HCT116 (cell line): ENCODE measurements at regions not wholly inside any gene's neighbourhood (a gene's known extent, or its start where the extent isn't known, plus 50 kb on each side); places are given as distances from the start of the nearest gene placed in this dataset.

ENCODE experiments used
- ATAC-seq: fragments of 200-7000 bp; cut with Tn5 transposase; 2 replicates; pipeline ENCODE4 v1.9.1; 2020; ENCODE audit warnings: mild to moderate bottlenecking, moderate library complexity
- BruUV-seq: library from RNA; stranded (reverse); fragments of 400-500 nt; replicated peaks from 2 replicates; lab custom pipeline; 2021; lab: Mats Ljungman, UMichigan
- CTCF ChIA-PET: fragments of 300-600 bp; sonication (Branson Sonifier 250); formaldehyde crosslinking; loops from one replicate; lab custom pipeline; 2021; ENCODE audit warnings: antibody characterized with exemption; lab: Charles Lee
- POLR2A ChIA-PET: fragments of 300-600, 350-600 bp; sonication (Branson Sonifier 250); formaldehyde crosslinking; loops from one replicate; lab custom pipeline; 2021; ENCODE audit warnings: antibody characterized with exemption; lab: Charles Lee
- RAD21 ChIA-PET, 2 experiments: fragments of 300-600 bp; sonication (Branson Sonifier 250); formaldehyde crosslinking; loops; one replicate each; lab custom pipeline; 2023; ENCODE audit warnings: low total read pairs in 2 of 2; ENCODE audit not compliant: uncharacterized antibody in 2 of 2, unreplicated experiment in 2 of 2, low non-redundant PET in 1 of 2; lab: Charles Lee
- DNase-seq: peaks from one replicate; pipeline ENCODE4 v3.0.0-alpha.2; 2010; ENCODE audit warnings: low read depth, low spot score
- H2AFZ ChIP-seq: fragments of 200-600 bp; shearing (Covaris generic), sonication (generic); 2 replicates; pipeline ENCODE4 v1.6.1; 2017; ENCODE audit warnings: low read depth, mixed run types, mixed read lengths, antibody characterized with exemption, low read length; ENCODE audit not compliant: poor library complexity, severe bottlenecking
- H3K27ac ChIP-seq: 2 replicates; pipeline ENCODE4 v1.5.1; 2012; ENCODE audit warnings: low read depth, low read length
- H3K27me3 ChIP-seq: fragments of 200-600 bp; sonication (generic); 2 replicates; pipeline ENCODE4 v1.6.1; 2016; ENCODE audit warnings: mixed run types, low read length, mixed read lengths; ENCODE audit not compliant: insufficient read depth
- H3K36me3 ChIP-seq, 2 experiments: fragments of 200-500 bp in 1 of 2; fragments of 200-600 bp in 1 of 2; sonication (Bioruptor generic) in 1 of 2; sonication (generic) in 1 of 2; 2 replicates each; pipeline versions ENCODE4 v1.5.1 to v1.6.1; 2014 to 2016; ENCODE audit warnings: low read length in 2 of 2, inconsistent platforms in 1 of 2, mixed read lengths in 1 of 2, mixed run types in 1 of 2; ENCODE audit not compliant: insufficient read depth in 2 of 2, control insufficient read depth in 1 of 2
- H3K4me1 ChIP-seq, 2 experiments: fragments of 200-600 bp in 1 of 2; sonication (generic) in 1 of 2; 2 replicates each; pipeline versions ENCODE4 v1.5.1 to v1.6.1; 2012 to 2017; ENCODE audit warnings: low read length in 2 of 2, inconsistent platforms in 1 of 2, mild to moderate bottlenecking in 1 of 2, mixed read lengths in 1 of 2, mixed run types in 1 of 2, moderate library complexity in 1 of 2; ENCODE audit not compliant: insufficient read depth in 2 of 2, control insufficient read depth in 1 of 2
- H3K4me2 ChIP-seq: fragments of 200-600 bp; sonication (generic); 2 replicates; pipeline ENCODE4 v1.6.1; 2017; ENCODE audit warnings: mixed run types, low read length, mixed read lengths
- H3K4me3 ChIP-seq, 2 experiments: fragments of 200-600 bp in 1 of 2; sonication (generic) in 1 of 2; replicated peaks in 1 of 2; 2 replicates each; pipeline ENCODE4 v1.5.1; 2011 to 2016; ENCODE audit warnings: low read length in 2 of 2, control low read depth in 1 of 2, low read depth in 1 of 2, mild to moderate bottlenecking in 1 of 2, mixed read lengths in 1 of 2, mixed run types in 1 of 2
- H3K79me2 ChIP-seq: fragments of 200-600 bp; sonication (generic); 2 replicates; pipeline ENCODE4 v1.6.1; 2017; ENCODE audit warnings: mild to moderate bottlenecking, mixed run types, low read length, moderate library complexity, mixed read lengths; ENCODE audit not compliant: insufficient read depth
- H3K9ac ChIP-seq: fragments of 200-600 bp; sonication (generic); 2 replicates; pipeline ENCODE4 v1.6.1; 2016; ENCODE audit warnings: low read length, mixed read lengths
- H3K9me2 ChIP-seq: fragments of 200-600 bp; sonication (generic), shearing (Covaris generic); 2 replicates; pipeline ENCODE4 v1.6.1; 2017; ENCODE audit warnings: mixed run types, mild to moderate bottlenecking, moderate library complexity; ENCODE audit not compliant: insufficient read depth
- H3K9me3 ChIP-seq, 2 experiments: fragments of 200-500 bp in 1 of 2; fragments of 200-600 bp in 1 of 2; sonication (Bioruptor generic) in 1 of 2; sonication (generic) in 1 of 2; 2 replicates each; pipeline ENCODE4 v1.6.1; 2014 to 2017; ENCODE audit warnings: low read length in 2 of 2, mixed read lengths in 2 of 2, inconsistent platforms in 1 of 2, low read depth in 1 of 2, mild to moderate bottlenecking in 1 of 2, mixed run types in 1 of 2, moderate library complexity in 1 of 2; ENCODE audit not compliant: control insufficient read depth in 1 of 2, insufficient read depth in 1 of 2
- H4K20me1 ChIP-seq: fragments of 200-600 bp; sonication (generic), shearing (Covaris generic); 2 replicates; pipeline ENCODE4 v1.6.1; 2017; ENCODE audit warnings: mixed run types, mild to moderate bottlenecking, moderate library complexity; ENCODE audit not compliant: insufficient read depth
- CBX3 ChIP-seq: IDR thresholded peaks from 2 replicates; pipeline ENCODE4 v1.6.1; 2012; ENCODE audit warnings: low read depth
- EZH2 ChIP-seq: fragments of 200-600 bp; sonication (generic); IDR thresholded peaks from 2 replicates; pipeline ENCODE4 v1.6.1; 2017; ENCODE audit warnings: antibody characterized with exemption, mixed run types
- EZH2phosphoT487 ChIP-seq: fragments of 200-600 bp; IDR thresholded peaks from 2 replicates; pipeline ENCODE4 v1.6.1; 2018; ENCODE audit warnings: antibody characterized with exemption, borderline replicate concordance
- RAD21 ChIP-seq: IDR thresholded peaks from 2 replicates; pipeline ENCODE4 v1.6.1; 2012; ENCODE audit warnings: low read depth, mild to moderate bottlenecking
- TCF7L2 ChIP-seq: IDR thresholded peaks from 2 replicates; pipeline ENCODE4 v1.7.0; 2011; ENCODE audit warnings: borderline replicate concordance, inconsistent platforms; ENCODE audit not compliant: insufficient read depth, insufficient read length; ENCODE audit errors: extremely low read depth
- YY1 ChIP-seq: IDR thresholded peaks from 2 replicates; pipeline ENCODE4 v1.6.1; 2011; ENCODE audit warnings: low read length, low read depth, moderate library complexity, mild to moderate bottlenecking; ENCODE audit not compliant: insufficient replicate concordance; ENCODE audit errors: extremely low read depth
- ZFX ChIP-seq: fragments of 450-650 bp; IDR thresholded peaks from 2 replicates; pipeline ENCODE4 v1.6.1; 2017
- ZNF274 ChIP-seq: fragments of 200-500 bp; sonication (Bioruptor generic); IDR thresholded peaks from 2 replicates; pipeline ENCODE4 v1.6.1; 2014; ENCODE audit warnings: mild to moderate bottlenecking, low read depth, low read length, inconsistent platforms
- intact Hi-C: fragments of 100-400 bp; cut with micrococcal nuclease; formaldehyde crosslinking; loops from 2 replicates; pipeline ENCODE4 v1.10.0; 2022
- TF ChIP-seq, protein P1 (sequence below): IDR thresholded peaks from 2 replicates; pipeline ENCODE4 v1.6.1; 2012
- TF ChIP-seq, protein P2 (sequence below): IDR thresholded peaks from 2 replicates; pipeline ENCODE4 v1.6.1; 2012; ENCODE audit warnings: low read depth

DNA sequence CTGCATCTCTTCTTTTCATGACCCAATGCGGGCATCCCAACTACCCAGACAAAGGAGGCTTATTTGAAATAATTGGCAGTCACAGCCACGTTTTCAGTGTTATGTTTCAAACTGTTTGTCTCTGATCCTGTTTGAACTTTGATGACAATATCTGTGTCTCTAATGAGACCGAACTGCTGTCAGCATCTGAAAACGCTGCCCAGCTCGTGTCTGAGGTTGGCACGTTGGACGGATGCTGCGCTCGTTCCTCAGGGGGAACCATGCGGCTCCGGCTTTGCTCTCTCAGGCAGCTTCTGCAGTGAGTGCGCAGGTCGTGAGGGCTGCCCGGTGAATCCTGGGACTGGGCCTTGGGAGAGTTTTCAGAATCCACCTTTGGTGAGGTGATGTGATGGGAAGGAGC lies 58.4 kb upstream of the SORBS2 start:
- H3K36me3 ChIP-seq: no peaks in the 10 kb centered on the region
- no peak overlapping the region for H3K9ac ChIP-seq
- TF ChIP-seq, protein P1, sequence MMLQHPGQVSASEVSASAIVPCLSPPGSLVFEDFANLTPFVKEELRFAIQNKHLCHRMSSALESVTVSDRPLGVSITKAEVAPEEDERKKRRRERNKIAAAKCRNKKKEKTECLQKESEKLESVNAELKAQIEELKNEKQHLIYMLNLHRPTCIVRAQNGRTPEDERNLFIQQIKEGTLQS: no peak
- TF ChIP-seq RAD21 (no peak), YY1 (no peak), EZH2 (no peak), CBX3 (no peak), TCF7L2 (no peak), ZFX (no peak), ZNF274 (no peak), EZH2phosphoT487 (no peak)
- TF ChIP-seq, protein P2, sequence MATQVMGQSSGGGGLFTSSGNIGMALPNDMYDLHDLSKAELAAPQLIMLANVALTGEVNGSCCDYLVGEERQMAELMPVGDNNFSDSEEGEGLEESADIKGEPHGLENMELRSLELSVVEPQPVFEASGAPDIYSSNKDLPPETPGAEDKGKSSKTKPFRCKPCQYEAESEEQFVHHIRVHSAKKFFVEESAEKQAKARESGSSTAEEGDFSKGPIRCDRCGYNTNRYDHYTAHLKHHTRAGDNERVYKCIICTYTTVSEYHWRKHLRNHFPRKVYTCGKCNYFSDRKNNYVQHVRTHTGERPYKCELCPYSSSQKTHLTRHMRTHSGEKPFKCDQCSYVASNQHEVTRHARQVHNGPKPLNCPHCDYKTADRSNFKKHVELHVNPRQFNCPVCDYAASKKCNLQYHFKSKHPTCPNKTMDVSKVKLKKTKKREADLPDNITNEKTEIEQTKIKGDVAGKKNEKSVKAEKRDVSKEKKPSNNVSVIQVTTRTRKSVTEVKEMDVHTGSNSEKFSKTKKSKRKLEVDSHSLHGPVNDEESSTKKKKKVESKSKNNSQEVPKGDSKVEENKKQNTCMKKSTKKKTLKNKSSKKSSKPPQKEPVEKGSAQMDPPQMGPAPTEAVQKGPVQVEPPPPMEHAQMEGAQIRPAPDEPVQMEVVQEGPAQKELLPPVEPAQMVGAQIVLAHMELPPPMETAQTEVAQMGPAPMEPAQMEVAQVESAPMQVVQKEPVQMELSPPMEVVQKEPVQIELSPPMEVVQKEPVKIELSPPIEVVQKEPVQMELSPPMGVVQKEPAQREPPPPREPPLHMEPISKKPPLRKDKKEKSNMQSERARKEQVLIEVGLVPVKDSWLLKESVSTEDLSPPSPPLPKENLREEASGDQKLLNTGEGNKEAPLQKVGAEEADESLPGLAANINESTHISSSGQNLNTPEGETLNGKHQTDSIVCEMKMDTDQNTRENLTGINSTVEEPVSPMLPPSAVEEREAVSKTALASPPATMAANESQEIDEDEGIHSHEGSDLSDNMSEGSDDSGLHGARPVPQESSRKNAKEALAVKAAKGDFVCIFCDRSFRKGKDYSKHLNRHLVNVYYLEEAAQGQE: no peak
- no peak for DNase-seq
- no peak for ATAC-seq
- intact Hi-C loops: no loop called here
- H3K4me3 ChIP-seq: no peak overlapping the region
- H3K4me2 ChIP-seq: no peak overlapping the region
- BruUV-seq: no TSS peak
- no peak overlapping the region for H2AFZ ChIP-seq
- H3K27ac ChIP-seq: no peak overlapping the region
- no peaks in the 10 kb centered on the region for H3K27me3 ChIP-seq
- ChIA-PET POLR2A (no interaction called here), RAD21 (no interaction called here), CTCF (no interaction called here)
- H3K9me3 ChIP-seq: no peaks in the 10 kb centered on the region
- peaks cover 0 to 5% of the 10 kb centered on the region in 2 experiments; a peak in 1 of 4 replicates for H3K4me1 ChIP-seq
- no peaks in the 10 kb centered on the region for H3K9me2 ChIP-seq
- no peaks in the 10 kb centered on the region for H4K20me1 ChIP-seq
- H3K79me2 ChIP-seq: no peaks in the 10 kb centered on the region
